ACC112 (cell line): ENCODE measurements at regions not wholly inside any gene's neighbourhood (a gene's known extent, or its start where the extent isn't known, plus 50 kb on each side); places are given as distances from the start of the nearest gene placed in this dataset.
A peak's percentile ranks its signal among the peaks of the same experiment; 100 is the strongest.

Experiments
- H2AFZ ChIP-seq: fragments of 200-600 bp; sonication (generic); one replicate; pipeline ENCODE4 v1.6.0; 2017; ENCODE audit warnings: antibody characterized with exemption, low read length; ENCODE audit not compliant: unreplicated experiment
- H3K27ac ChIP-seq: fragments of 200-600 bp; sonication (generic); 2 replicates; pipeline ENCODE4 v1.5.1; 2014; ENCODE audit warnings: low read depth, mild to moderate bottlenecking, antibody characterized with exemption, low read length, moderate library complexity
- H3K27me3 ChIP-seq: fragments of 200-600 bp; sonication (generic); 2 replicates; pipeline ENCODE4 v1.6.1; 2014; ENCODE audit warnings: mild to moderate bottlenecking, antibody characterized with exemption, low read length, moderate library complexity, mixed read lengths; ENCODE audit not compliant: insufficient read depth
- H3K36me3 ChIP-seq: fragments of 200-600 bp; sonication (generic); 2 replicates; pipeline ENCODE4 v1.6.1; 2016; ENCODE audit warnings: mild to moderate bottlenecking, antibody characterized with exemption, low read length, moderate library complexity, mixed read lengths; ENCODE audit not compliant: insufficient read depth
- H3K4me1 ChIP-seq: fragments of 200-600 bp; sonication (generic); one replicate; pipeline ENCODE4 v1.6.1; 2016; ENCODE audit warnings: low read length, mixed read lengths; ENCODE audit not compliant: insufficient read depth, unreplicated experiment, control insufficient read depth
- H3K4me3 ChIP-seq: fragments of 200-600 bp; sonication (generic); 2 replicates; pipeline ENCODE4 v1.5.1; 2014; ENCODE audit warnings: mild to moderate bottlenecking, low read depth, low read length
- H3K79me2 ChIP-seq: fragments of 200-600 bp; sonication (generic); one replicate; pipeline ENCODE4 v1.6.0; 2016; ENCODE audit warnings: low read length; ENCODE audit not compliant: control insufficient read depth, unreplicated experiment, insufficient read depth

DNA sequence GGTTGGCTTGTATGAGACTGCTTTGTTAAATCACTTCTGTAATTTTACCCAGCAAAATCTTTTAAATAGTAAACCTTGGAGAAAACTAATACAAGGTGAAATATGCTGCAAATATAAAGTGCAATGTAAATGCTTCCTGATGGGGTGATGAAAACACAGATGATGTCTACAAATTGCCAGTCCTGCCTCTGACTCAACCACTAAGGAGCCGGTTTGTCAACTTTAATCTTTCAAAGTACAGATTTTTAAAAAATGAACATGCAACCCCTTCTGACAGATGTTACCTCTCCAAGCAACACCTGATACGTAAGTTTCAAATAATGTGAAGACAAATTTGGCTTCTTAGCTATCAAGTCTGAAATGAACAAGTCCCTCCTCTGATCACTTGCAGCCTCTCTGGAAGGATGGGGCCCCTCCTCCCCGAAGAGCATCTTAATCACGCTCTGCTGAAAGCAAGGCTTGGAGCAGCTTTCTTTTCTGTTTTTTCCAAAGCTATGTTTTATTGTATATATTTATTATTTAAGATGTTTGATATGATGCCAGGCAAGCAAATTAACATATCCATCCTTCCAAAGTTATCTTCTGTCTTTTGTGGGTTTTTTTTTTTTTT, 196.0 kb downstream of the MYLK4 start:
- H3K4me1 ChIP-seq, result no peaks in the 10 kb centered on the region
- H3K27me3 ChIP-seq, result no peaks in the 10 kb centered on the region
- H3K36me3 ChIP-seq, result no peaks in the 10 kb centered on the region
- no peak overlapping the region for H3K4me3 ChIP-seq
- no peak overlapping the region for H2AFZ ChIP-seq
- H3K79me2 ChIP-seq, result no peaks in the 10 kb centered on the region
- H3K27ac ChIP-seq, result no peak overlapping the region

DNA sequence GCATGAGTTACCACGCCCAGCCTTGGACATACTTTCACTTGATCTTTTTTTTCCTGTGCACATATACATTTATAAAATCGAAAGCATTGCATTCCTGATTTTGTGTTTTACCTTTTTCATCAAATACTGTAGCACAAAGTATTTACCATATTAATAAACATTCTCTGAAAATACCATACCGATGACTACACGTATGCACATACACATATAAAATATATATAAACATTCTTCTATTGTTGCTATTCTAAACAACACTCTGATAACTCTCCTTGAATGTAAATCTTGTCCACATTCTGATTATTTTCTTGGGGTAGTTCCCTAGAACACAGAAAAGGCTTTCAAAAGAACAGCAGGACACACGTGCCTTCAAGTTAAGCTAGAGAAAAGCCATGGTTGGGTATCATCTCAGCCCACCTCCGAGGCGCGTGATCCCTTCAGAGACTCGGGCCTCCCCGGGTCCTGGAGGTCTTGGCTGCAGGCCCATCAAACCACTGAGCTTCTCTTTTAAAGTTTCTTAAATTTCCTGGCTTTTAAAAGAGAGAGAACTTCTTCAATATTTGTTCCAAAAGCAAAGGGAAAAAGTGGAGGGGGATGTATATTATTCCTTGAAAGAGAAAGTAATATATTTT, 198.1 kb downstream of the MYLK4 start:
- Histone ChIP-seq H2AFZ (peak overlapping the region; percentile 86), H3K79me2 (no peaks in the 10 kb centered on the region), H3K27me3 (no peaks in the 10 kb centered on the region), H3K27ac (no peak overlapping the region), H3K4me3 (0 out of 2 replicates have a peak overlapping the region, but pooled peaks have one; percentile 31), H3K36me3 (no peaks in the 10 kb centered on the region), H3K4me1 (no peaks in the 10 kb centered on the region)

DNA sequence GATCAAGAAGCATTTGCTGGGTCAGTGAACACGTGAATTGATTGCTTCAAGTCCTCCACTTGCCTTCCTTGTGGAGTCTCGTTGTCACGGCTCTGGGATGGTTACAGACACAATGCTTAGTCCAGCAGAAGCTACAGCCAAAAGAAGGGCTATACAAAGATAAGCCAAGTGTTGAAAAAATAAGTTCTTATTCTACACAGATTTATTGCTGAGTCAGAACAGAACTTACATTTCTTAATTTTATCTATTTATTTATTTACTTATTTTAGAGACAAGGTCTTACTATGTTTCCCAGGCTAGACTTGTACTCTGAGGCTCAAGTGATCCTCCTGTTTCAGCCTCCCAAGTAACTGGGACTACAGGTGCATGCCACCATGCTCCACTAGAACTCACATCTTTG, 199.0 kb downstream of the MYLK4 start:
- no peaks in the 10 kb centered on the region for H3K27me3 ChIP-seq
- no peak overlapping the region for H3K27ac ChIP-seq
- no peak overlapping the region for H2AFZ ChIP-seq
- no peaks in the 10 kb centered on the region for H3K4me1 ChIP-seq
- no peaks in the 10 kb centered on the region for H3K79me2 ChIP-seq
- H3K36me3 ChIP-seq, result no peaks in the 10 kb centered on the region
- no peak overlapping the region for H3K4me3 ChIP-seq

- Histone ChIP-seq H2AFZ (no peak overlapping the region), H3K27ac (no peak overlapping the region), H3K27me3 (no peaks in the 10 kb centered on the region), H3K4me1 (no peaks in the 10 kb centered on the region), H3K4me3 (no peak overlapping the region), H3K36me3 (no peaks in the 10 kb centered on the region), H3K79me2 (no peaks in the 10 kb centered on the region)
These were observed 200.5 kb downstream of the MYLK4 start for GRCh38 chr6:2550247-2550646.

GRCh38 chr6:2549834-2550233, 200.9 kb downstream of the MYLK4 start:
- Histone ChIP-seq H3K36me3 (no peaks in the 10 kb centered on the region), H3K27me3 (no peaks in the 10 kb centered on the region), H2AFZ (no peak overlapping the region), H3K79me2 (no peaks in the 10 kb centered on the region), H3K4me3 (no peak overlapping the region), H3K4me1 (no peaks in the 10 kb centered on the region), H3K27ac (no peak overlapping the region)

GRCh38 chr6:2547355-2547754, 203.4 kb downstream of the MYLK4 start:
- peaks cover 7% of the 10 kb centered on the region; the same call in 1 of the 2 replicates for H3K27me3 ChIP-seq
- H3K27ac ChIP-seq, result no peak overlapping the region

DNA sequence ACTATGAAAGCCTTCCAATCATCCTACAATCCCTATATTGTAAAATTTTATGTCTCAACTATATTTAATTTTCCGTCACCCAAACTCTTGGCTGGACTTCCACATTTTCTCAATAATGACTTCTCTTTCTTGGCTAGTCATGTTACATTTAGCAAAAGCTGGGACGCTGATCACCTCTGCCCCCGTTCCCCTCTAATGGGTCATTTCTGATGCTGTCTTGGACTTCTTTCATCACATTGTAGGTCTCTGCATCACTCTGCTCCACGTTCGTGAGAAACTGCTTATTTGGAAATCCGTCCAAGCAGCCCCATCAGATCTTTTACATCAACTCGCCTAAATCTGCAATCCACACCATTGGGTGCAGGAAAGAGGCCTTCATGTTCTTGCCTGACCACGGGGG, 203.8 kb downstream of the MYLK4 start:
- no peaks in the 10 kb centered on the region for H3K36me3 ChIP-seq
- H3K79me2 ChIP-seq, result no peaks in the 10 kb centered on the region
- no peak overlapping the region for H3K27ac ChIP-seq
- peaks cover 7% of the 10 kb centered on the region; the same call in 1 of the 2 replicates for H3K27me3 ChIP-seq
- peaks cover 9% of the 10 kb centered on the region for H3K4me1 ChIP-seq
- no peak overlapping the region for H2AFZ ChIP-seq
- no peak overlapping the region for H3K4me3 ChIP-seq

More at GRCh38 chr6:2547355-2547754, 203.4 kb downstream of the MYLK4 start:
- Histone ChIP-seq H3K36me3 (no peaks in the 10 kb centered on the region), H3K79me2 (no peaks in the 10 kb centered on the region), H2AFZ (no peak overlapping the region), H3K4me1 (peaks cover 8% of the 10 kb centered on the region), H3K4me3 (no peak overlapping the region)

DNA sequence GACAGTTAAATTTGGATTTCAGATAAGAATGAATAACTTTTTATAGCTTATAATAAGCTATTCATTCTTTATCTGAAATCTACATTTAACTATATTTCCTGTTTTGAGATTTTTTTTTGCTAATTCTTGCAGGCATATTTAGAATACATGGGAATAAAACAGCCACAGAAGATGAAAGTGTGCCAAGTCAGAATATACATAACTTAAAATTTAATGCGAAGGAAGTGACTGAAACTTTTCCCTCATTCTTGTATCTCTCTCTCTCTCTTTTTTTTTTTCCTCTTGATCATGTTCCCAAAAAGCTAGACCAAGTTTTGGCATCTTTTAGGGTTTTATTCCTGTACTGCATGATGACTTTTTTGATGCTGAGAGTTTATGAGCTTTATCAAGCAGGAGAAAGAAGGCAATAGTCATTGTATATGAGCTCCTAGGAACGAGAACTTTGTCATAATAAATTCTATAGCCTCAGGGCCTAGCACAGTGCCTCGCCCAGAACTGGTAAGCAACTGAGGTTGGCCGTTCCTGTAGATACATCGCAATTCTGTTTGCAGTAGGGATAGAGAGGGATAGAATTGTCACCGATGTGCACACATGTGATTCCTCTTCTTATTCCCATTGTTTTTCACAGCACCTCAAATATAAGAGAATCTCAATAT, 205.2 kb downstream of the MYLK4 start:
- Histone ChIP-seq H3K4me3 (no peak overlapping the region), H3K4me1 (peaks cover 9% of the 10 kb centered on the region), H2AFZ (no peak overlapping the region), H3K27ac (no peak overlapping the region), H3K36me3 (no peaks in the 10 kb centered on the region), H3K27me3 (peaks cover 7% of the 10 kb centered on the region; the same call in 1 of the 2 replicates), H3K79me2 (no peaks in the 10 kb centered on the region)

DNA sequence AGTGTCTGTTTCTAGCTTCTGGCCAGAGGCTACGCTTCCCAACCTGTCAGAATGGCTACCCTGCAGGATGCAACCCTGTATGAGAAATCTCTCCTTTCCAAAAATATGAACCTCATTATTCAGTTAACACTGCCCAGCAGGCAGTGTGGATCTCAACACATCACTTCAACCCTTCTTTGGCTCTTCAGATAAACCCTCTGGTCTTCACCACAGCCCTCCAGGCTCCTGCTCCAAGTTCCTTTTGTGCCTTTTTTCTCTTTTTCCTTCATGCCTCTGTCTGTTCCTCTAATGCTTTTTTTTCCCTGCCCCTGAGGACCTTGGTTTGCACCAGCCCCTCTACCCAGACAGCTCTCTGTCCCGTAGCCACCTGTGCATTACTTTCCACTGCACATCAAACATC, 207.4 kb downstream of the MYLK4 start:
- no peak overlapping the region for H3K27ac ChIP-seq
- peaks cover 7% of the 10 kb centered on the region; the same call in 1 of the 2 replicates for H3K27me3 ChIP-seq
- no peaks in the 10 kb centered on the region for H3K79me2 ChIP-seq
- H3K4me3 ChIP-seq, result no peak overlapping the region
- H3K36me3 ChIP-seq, result no peaks in the 10 kb centered on the region
- peaks cover 9% of the 10 kb centered on the region for H3K4me1 ChIP-seq
- no peak overlapping the region for H2AFZ ChIP-seq

DNA sequence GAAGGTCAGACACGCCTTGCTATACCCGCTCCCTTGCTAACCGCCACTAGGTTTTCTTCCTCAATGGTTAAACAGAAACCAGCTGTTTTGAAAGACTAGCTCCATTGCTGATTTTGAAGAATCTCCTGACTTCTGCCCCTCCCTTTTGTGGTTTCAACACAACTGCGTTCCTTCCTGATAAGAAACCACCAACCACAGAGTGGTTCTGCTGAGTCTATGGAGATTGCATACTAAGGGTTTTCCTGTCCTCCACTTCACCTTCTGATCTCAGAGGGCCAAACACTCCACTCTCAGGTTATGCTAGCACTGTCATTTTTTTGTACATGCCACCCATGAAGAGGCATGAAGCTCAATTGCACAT, 207.9 kb downstream of the MYLK4 start:
- H3K27me3 ChIP-seq, result peaks cover 7% of the 10 kb centered on the region; the same call in 1 of the 2 replicates
- no peaks in the 10 kb centered on the region for H3K36me3 ChIP-seq
- no peak overlapping the region for H2AFZ ChIP-seq
- no peak overlapping the region for H3K27ac ChIP-seq
- H3K4me1 ChIP-seq, result peaks cover 9% of the 10 kb centered on the region
- no peaks in the 10 kb centered on the region for H3K79me2 ChIP-seq
- no peak overlapping the region for H3K4me3 ChIP-seq
